ENCODE measurements at regions not wholly inside any gene's neighbourhood (a gene's known extent, or its start where the extent isn't known, plus 50 kb on each side); places are given as distances from the start of the nearest gene placed in this dataset.

DNA sequence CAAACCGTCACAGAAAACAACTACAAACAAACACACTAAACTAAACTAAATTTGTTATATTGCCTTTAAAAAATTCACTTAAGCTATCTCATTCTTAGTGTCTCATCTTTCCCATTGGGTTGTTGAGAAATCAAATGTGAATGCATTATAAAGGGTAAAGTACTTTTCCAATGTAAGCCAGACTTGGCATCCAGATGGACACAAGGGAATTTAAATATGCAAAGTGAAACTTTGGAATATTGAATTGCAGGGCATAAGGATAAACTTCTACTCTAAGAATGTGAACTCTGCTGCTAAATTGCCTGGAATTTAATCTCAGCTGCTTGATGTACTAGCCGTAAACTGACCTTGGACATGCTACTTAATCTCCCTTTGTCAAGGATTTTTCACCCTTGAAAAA, 1554.6 kb downstream of the CDH8 start:
- WGBS, result 75% methylated on average over 2 of the region's 2 CpGs
- Histone ChIP-seq H3K9ac (ENCODE audit: low read depth in 1 of 2, low read length in 2 of 2) (no peak overlapping the region), H3K9me3 (ENCODE audit: control insufficient read depth in 4 of 4, low read length in 3 of 4) (no peaks in the 10 kb centered on the region), H3K36me3 (ENCODE audit: control insufficient read depth in 4 of 4, insufficient read depth in 3 of 4, low read depth in 1 of 4, low read length in 3 of 4) (no peaks in the 10 kb centered on the region), H3K27ac (ENCODE audit: low read depth in 1 of 2, low read length in 2 of 2) (no peak overlapping the region), H3K4me3 (ENCODE audit: low read depth in 1 of 3, low read length in 3 of 3) (no peak overlapping the region), H3K4me1 (ENCODE audit: control insufficient read depth in 4 of 4, insufficient read depth in 4 of 4, low read length in 3 of 4) (peaks cover 0 to 3% (median 0%) of the 10 kb centered on the region in 4 donors), H3K27me3 (ENCODE audit: control insufficient read depth in 4 of 4, insufficient read depth in 4 of 4, low read length in 3 of 4) (no peaks in the 10 kb centered on the region)
- TF ChIP-seq SP1 (IDR thresholded peaks at IDR 0.05) (no peak), RXRA (IDR thresholded peaks at IDR 0.05) (no peak), HNF4A (conservative IDR thresholded peaks at IDR 0.05) (no peak), RAD21 (IDR thresholded peaks at IDR 0.05) (no peak), YY1 (IDR thresholded peaks at IDR 0.05) (no peak), EGR1 (IDR thresholded peaks at IDR 0.05; ENCODE audit: low read depth in 2 of 2) (no peak), FOXA2 (IDR thresholded peaks at IDR 0.05) (no peak), NR2F2 (IDR thresholded peaks at IDR 0.05) (no peak), TAF1 (conservative IDR thresholded peaks at IDR 0.05) (no peak), HNF4G (IDR thresholded peaks at IDR 0.05) (no peak), GABPA (IDR thresholded peaks at IDR 0.05 in 1 of 2, conservative IDR thresholded peaks at IDR 0.05 in 1 of 2) (no peak)
- TF ChIP-seq, protein P1, sequence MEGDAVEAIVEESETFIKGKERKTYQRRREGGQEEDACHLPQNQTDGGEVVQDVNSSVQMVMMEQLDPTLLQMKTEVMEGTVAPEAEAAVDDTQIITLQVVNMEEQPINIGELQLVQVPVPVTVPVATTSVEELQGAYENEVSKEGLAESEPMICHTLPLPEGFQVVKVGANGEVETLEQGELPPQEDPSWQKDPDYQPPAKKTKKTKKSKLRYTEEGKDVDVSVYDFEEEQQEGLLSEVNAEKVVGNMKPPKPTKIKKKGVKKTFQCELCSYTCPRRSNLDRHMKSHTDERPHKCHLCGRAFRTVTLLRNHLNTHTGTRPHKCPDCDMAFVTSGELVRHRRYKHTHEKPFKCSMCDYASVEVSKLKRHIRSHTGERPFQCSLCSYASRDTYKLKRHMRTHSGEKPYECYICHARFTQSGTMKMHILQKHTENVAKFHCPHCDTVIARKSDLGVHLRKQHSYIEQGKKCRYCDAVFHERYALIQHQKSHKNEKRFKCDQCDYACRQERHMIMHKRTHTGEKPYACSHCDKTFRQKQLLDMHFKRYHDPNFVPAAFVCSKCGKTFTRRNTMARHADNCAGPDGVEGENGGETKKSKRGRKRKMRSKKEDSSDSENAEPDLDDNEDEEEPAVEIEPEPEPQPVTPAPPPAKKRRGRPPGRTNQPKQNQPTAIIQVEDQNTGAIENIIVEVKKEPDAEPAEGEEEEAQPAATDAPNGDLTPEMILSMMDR (IDR thresholded peaks at IDR 0.05; ENCODE audit: low read depth, low read length, missing input control), result no peak
- TF ChIP-seq, protein P2, sequence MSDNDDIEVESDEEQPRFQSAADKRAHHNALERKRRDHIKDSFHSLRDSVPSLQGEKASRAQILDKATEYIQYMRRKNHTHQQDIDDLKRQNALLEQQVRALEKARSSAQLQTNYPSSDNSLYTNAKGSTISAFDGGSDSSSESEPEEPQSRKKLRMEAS (IDR thresholded peaks at IDR 0.05), result no peak
- TF ChIP-seq, protein P3, sequence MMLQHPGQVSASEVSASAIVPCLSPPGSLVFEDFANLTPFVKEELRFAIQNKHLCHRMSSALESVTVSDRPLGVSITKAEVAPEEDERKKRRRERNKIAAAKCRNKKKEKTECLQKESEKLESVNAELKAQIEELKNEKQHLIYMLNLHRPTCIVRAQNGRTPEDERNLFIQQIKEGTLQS (IDR thresholded peaks at IDR 0.05), result no peak
- TF ChIP-seq, protein P4, sequence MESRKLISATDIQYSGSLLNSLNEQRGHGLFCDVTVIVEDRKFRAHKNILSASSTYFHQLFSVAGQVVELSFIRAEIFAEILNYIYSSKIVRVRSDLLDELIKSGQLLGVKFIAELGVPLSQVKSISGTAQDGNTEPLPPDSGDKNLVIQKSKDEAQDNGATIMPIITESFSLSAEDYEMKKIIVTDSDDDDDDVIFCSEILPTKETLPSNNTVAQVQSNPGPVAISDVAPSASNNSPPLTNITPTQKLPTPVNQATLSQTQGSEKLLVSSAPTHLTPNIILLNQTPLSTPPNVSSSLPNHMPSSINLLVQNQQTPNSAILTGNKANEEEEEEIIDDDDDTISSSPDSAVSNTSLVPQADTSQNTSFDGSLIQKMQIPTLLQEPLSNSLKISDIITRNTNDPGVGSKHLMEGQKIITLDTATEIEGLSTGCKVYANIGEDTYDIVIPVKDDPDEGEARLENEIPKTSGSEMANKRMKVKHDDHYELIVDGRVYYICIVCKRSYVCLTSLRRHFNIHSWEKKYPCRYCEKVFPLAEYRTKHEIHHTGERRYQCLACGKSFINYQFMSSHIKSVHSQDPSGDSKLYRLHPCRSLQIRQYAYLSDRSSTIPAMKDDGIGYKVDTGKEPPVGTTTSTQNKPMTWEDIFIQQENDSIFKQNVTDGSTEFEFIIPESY (IDR thresholded peaks at IDR 0.05), result no peak
- TF ChIP-seq, protein P5, sequence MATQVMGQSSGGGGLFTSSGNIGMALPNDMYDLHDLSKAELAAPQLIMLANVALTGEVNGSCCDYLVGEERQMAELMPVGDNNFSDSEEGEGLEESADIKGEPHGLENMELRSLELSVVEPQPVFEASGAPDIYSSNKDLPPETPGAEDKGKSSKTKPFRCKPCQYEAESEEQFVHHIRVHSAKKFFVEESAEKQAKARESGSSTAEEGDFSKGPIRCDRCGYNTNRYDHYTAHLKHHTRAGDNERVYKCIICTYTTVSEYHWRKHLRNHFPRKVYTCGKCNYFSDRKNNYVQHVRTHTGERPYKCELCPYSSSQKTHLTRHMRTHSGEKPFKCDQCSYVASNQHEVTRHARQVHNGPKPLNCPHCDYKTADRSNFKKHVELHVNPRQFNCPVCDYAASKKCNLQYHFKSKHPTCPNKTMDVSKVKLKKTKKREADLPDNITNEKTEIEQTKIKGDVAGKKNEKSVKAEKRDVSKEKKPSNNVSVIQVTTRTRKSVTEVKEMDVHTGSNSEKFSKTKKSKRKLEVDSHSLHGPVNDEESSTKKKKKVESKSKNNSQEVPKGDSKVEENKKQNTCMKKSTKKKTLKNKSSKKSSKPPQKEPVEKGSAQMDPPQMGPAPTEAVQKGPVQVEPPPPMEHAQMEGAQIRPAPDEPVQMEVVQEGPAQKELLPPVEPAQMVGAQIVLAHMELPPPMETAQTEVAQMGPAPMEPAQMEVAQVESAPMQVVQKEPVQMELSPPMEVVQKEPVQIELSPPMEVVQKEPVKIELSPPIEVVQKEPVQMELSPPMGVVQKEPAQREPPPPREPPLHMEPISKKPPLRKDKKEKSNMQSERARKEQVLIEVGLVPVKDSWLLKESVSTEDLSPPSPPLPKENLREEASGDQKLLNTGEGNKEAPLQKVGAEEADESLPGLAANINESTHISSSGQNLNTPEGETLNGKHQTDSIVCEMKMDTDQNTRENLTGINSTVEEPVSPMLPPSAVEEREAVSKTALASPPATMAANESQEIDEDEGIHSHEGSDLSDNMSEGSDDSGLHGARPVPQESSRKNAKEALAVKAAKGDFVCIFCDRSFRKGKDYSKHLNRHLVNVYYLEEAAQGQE (IDR thresholded peaks at IDR 0.05), result no peak
- DNase-seq (ENCODE audit: low spot score), result no peak

DNA sequence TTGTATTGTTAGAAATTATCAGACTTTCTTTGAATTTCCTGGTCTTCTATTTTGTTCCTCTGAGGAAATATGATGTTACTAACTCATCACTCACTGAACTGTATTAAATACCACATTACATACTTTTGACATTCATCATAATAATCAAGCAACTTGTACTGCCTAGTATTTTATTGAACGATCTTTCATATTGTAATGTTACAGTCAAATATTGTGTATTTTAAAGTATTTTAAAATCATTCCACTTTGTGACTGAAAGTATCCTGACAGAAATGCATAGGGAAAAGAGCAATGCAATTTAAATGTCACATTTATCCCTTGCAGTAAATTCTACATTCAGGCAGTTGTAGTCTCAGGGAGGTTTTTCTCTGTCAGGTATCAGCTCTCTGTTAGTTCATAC, 1557.4 kb downstream of the CDH8 start:
- H3K4me1 ChIP-seq (ENCODE audit: control insufficient read depth in 4 of 4, insufficient read depth in 4 of 4, low read length in 3 of 4), result no peaks in the 10 kb centered on the region
- H3K36me3 ChIP-seq (ENCODE audit: control insufficient read depth in 4 of 4, insufficient read depth in 3 of 4, low read depth in 1 of 4, low read length in 3 of 4), result no peaks in the 10 kb centered on the region
- DNase-seq (ENCODE audit: low spot score), result no peak
- H3K9ac ChIP-seq (ENCODE audit: low read depth in 1 of 2, low read length in 2 of 2), result no peak overlapping the region
- no peaks in the 10 kb centered on the region for H3K9me3 ChIP-seq (ENCODE audit: control insufficient read depth in 4 of 4, low read length in 3 of 4)
- WGBS, result 85% methylated on average over 1 of the region's 1 CpG
- no peaks in the 10 kb centered on the region for H3K27me3 ChIP-seq (ENCODE audit: control insufficient read depth in 4 of 4, insufficient read depth in 4 of 4, low read length in 3 of 4)
- H3K27ac ChIP-seq (ENCODE audit: low read depth in 1 of 2, low read length in 2 of 2), result no peak overlapping the region
- TF ChIP-seq EGR1 (IDR thresholded peaks at IDR 0.05; ENCODE audit: low read depth in 2 of 2) (no peak), HNF4A (conservative IDR thresholded peaks at IDR 0.05) (no peak), TAF1 (conservative IDR thresholded peaks at IDR 0.05) (no peak), YY1 (IDR thresholded peaks at IDR 0.05) (no peak), GABPA (IDR thresholded peaks at IDR 0.05 in 1 of 2, conservative IDR thresholded peaks at IDR 0.05 in 1 of 2) (no peak), HNF4G (IDR thresholded peaks at IDR 0.05) (no peak), RAD21 (IDR thresholded peaks at IDR 0.05) (no peak)
- TF ChIP-seq, protein P4 (IDR thresholded peaks at IDR 0.05), result no peak
- TF ChIP-seq, protein P3 (IDR thresholded peaks at IDR 0.05), result no peak
- TF ChIP-seq, protein P2 (IDR thresholded peaks at IDR 0.05), result no peak
- TF ChIP-seq, protein P5 (IDR thresholded peaks at IDR 0.05), result no peak
- H3K4me3 ChIP-seq (ENCODE audit: low read depth in 1 of 3, low read length in 3 of 3), result no peak overlapping the region

Measured in liver (tissue), 8 donors.